BLaER1 treated with 17β-estradiol and CSF1 and Interleukin-3, amounts not matched to agents 10 nM and 100 nM (cell line): ENCODE measurements at regions not wholly inside any gene's neighbourhood (a gene's known extent, or its start where the extent isn't known, plus 50 kb on each side); places are given as distances from the start of the nearest gene placed in this dataset.

Experiments
- H3K27ac ChIP-seq, 11 experiments: shearing (Covaris generic); formaldehyde crosslinking; 2 replicates each; pipeline ENCODE4 v1.8.1; 2022
- H3K27me3 ChIP-seq, 11 experiments: shearing (Covaris generic); formaldehyde crosslinking; 2 replicates each; pipeline ENCODE4 v1.8.1; 2022
- H3K36me3 ChIP-seq, 11 experiments: shearing (Covaris generic); formaldehyde crosslinking; 2 replicates each; pipeline ENCODE4 v1.8.1; 2022
- H3K4me1 ChIP-seq, 10 experiments: shearing (Covaris generic); formaldehyde crosslinking; 2 replicates each; pipeline ENCODE4 v1.8.1; 2022
- H3K4me2 ChIP-seq, 11 experiments: shearing (Covaris generic); formaldehyde crosslinking; 2 replicates each; pipeline ENCODE4 v1.8.1; 2022
- H3K4me3 ChIP-seq, 10 experiments: shearing (Covaris generic); formaldehyde crosslinking; 2 replicates each; pipeline ENCODE4 v1.8.1; 2022
- H3K9ac ChIP-seq, 11 experiments: shearing (Covaris generic); formaldehyde crosslinking; 2 replicates each; pipeline ENCODE4 v1.8.1; 2022
- H3K9me3 ChIP-seq, 11 experiments: shearing (Covaris generic); formaldehyde crosslinking; replicated peaks in 1 of 11; 2 replicates each; pipeline ENCODE4 v1.8.1; 2022
- H4K20me1 ChIP-seq, 11 experiments: shearing (Covaris generic); formaldehyde crosslinking; 2 replicates each; pipeline ENCODE4 v1.8.1; 2022
- Cebpa-rat ChIP-seq, 11 experiments: shearing (Covaris generic); IDR thresholded peaks; 2 replicates each; pipeline ENCODE4 v1.8.1; 2022

- Histone ChIP-seq H3K36me3 (no peaks in the 10 kb centered on the region), H3K4me2 (no peak overlapping the region), H4K20me1 (no peaks in the 10 kb centered on the region), H3K27ac (no peak overlapping the region), H3K4me3 (no peak overlapping the region), H3K4me1 (no peaks in the 10 kb centered on the region), H3K9ac (no peak overlapping the region), H3K27me3 (no peaks in the 10 kb centered on the region), H3K9me3 (no peaks in the 10 kb centered on the region)
- no peak for TF ChIP-seq Cebpa-rat (IDR thresholded peaks at IDR 0.05)
These were observed 659.8 kb upstream of the DIPK2B start for GRCh38 chrX:45860450-45860849.

GRCh38 chrX:45859407-45859806, 658.7 kb upstream of the DIPK2B start:
- H4K20me1 ChIP-seq, result no peaks in the 10 kb centered on the region
- peaks cover 0 to 4% (median 0%) of the 10 kb centered on the region in 10 experiments; a peak in 1 of 20 replicates for H3K4me1 ChIP-seq
- no peak for TF ChIP-seq Cebpa-rat (IDR thresholded peaks at IDR 0.05)
- no peak overlapping the region for H3K9ac ChIP-seq
- H3K4me3 ChIP-seq, result no peak overlapping the region
- H3K9me3 ChIP-seq, result no peaks in the 10 kb centered on the region
- no peak overlapping the region for H3K27ac ChIP-seq
- H3K4me2 ChIP-seq, result no peak overlapping the region
- no peaks in the 10 kb centered on the region for H3K36me3 ChIP-seq
- no peaks in the 10 kb centered on the region for H3K27me3 ChIP-seq

- Histone ChIP-seq H3K27me3 (peaks cover 10 to 37% (median 20%) of the 10 kb centered on the region in 11 experiments; a peak in 21 of 22 replicates), H3K9me3 (peaks cover 8 to 18% (median 16%) of the 10 kb centered on the region in 11 experiments; a peak in 15 of 22 replicates), H3K27ac (no peak overlapping the region), H3K9ac (no peak overlapping the region), H3K36me3 (no peaks in the 10 kb centered on the region), H3K4me2 (no peak overlapping the region), H3K4me1 (peaks cover 0 to 10% (median 0%) of the 10 kb centered on the region in 10 experiments; a peak in 4 of 20 replicates), H3K4me3 (no peak overlapping the region), H4K20me1 (no peaks in the 10 kb centered on the region)
- TF ChIP-seq Cebpa-rat (IDR thresholded peaks at IDR 0.05), result no peak
These were observed 652.2 kb upstream of the DIPK2B start for GRCh38 chrX:45852884-45853283.

- TF ChIP-seq Cebpa-rat (IDR thresholded peaks at IDR 0.05), result no peak
- peaks cover 10 to 37% (median 20%) of the 10 kb centered on the region in 11 experiments; a peak in 21 of 22 replicates for H3K27me3 ChIP-seq
- H3K9me3 ChIP-seq, result peaks cover 8 to 18% (median 16%) of the 10 kb centered on the region in 11 experiments; a peak in 15 of 22 replicates
- peak overlapping the region; percentile 75 to 91 (median 88) for H3K4me2 ChIP-seq
- H4K20me1 ChIP-seq, result no peaks in the 10 kb centered on the region
- H3K27ac ChIP-seq, result no peak overlapping the region; a peak in 1 of 22 replicates
- peak overlapping the region; percentile 50 to 72 (median 66) for H3K4me3 ChIP-seq
- H3K4me1 ChIP-seq, result peaks cover 0 to 10% (median 0%) of the 10 kb centered on the region in 10 experiments; a peak in 4 of 20 replicates
- no peaks in the 10 kb centered on the region for H3K36me3 ChIP-seq
- peak overlapping the region in 9 of 11 experiments; percentile 35 to 72 (median 52); a peak in 14 of 22 replicates for H3K9ac ChIP-seq
These were observed 650.8 kb upstream of the DIPK2B start for GRCh38 chrX:45851434-45851991.

GRCh38 chrX:45850775-45851433, 650.2 kb upstream of the DIPK2B start:
- H3K27ac ChIP-seq, result peak overlapping the region in 1 of 11 experiments; percentile 37; a peak in 2 of 22 replicates
- no peaks in the 10 kb centered on the region for H3K36me3 ChIP-seq
- no peak for TF ChIP-seq Cebpa-rat (IDR thresholded peaks at IDR 0.05)
- H3K4me1 ChIP-seq, result peaks cover 0 to 10% (median 0%) of the 10 kb centered on the region in 10 experiments; a peak in 4 of 20 replicates
- H3K4me2 ChIP-seq, result peak overlapping the region; percentile 75 to 91 (median 88)
- H4K20me1 ChIP-seq, result no peaks in the 10 kb centered on the region
- H3K9ac ChIP-seq, result peak overlapping the region in 10 of 11 experiments; percentile 29 to 72 (median 49); a peak in 16 of 22 replicates
- H3K9me3 ChIP-seq, result peaks cover 8 to 18% (median 16%) of the 10 kb centered on the region in 11 experiments; a peak in 15 of 22 replicates
- H3K4me3 ChIP-seq, result peak overlapping the region; percentile 50 to 72 (median 66)
- peaks cover 10 to 37% (median 20%) of the 10 kb centered on the region in 11 experiments; a peak in 21 of 22 replicates for H3K27me3 ChIP-seq

GRCh38 chrX:45850197-45850774, 649.6 kb upstream of the DIPK2B start:
- peaks cover 0 to 10% (median 0%) of the 10 kb centered on the region in 10 experiments; a peak in 4 of 20 replicates for H3K4me1 ChIP-seq
- peak overlapping the region; percentile 75 to 91 (median 88) for H3K4me2 ChIP-seq
- H3K27me3 ChIP-seq, result peaks cover 10 to 37% (median 20%) of the 10 kb centered on the region in 11 experiments; a peak in 21 of 22 replicates
- H3K9ac ChIP-seq, result peak overlapping the region in 10 of 11 experiments; percentile 29 to 72 (median 49); a peak in 16 of 22 replicates
- H4K20me1 ChIP-seq, result no peaks in the 10 kb centered on the region
- peak overlapping the region; percentile 50 to 72 (median 66) for H3K4me3 ChIP-seq
- H3K27ac ChIP-seq, result peak overlapping the region in 1 of 11 experiments; percentile 37; a peak in 2 of 22 replicates
- no peaks in the 10 kb centered on the region for H3K36me3 ChIP-seq
- H3K9me3 ChIP-seq, result peaks cover 8 to 18% (median 16%) of the 10 kb centered on the region in 11 experiments; a peak in 15 of 22 replicates
- no peak for TF ChIP-seq Cebpa-rat (IDR thresholded peaks at IDR 0.05)

GRCh38 chrX:45849261-45849862, 648.7 kb upstream of the DIPK2B start:
- peak overlapping the region in 9 of 11 experiments; percentile 75 to 91 (median 86); a peak in 16 of 22 replicates for H3K4me2 ChIP-seq
- peaks cover 10 to 37% (median 20%) of the 10 kb centered on the region in 11 experiments; a peak in 21 of 22 replicates for H3K27me3 ChIP-seq
- no peak overlapping the region for H3K9ac ChIP-seq
- no peak for TF ChIP-seq Cebpa-rat (IDR thresholded peaks at IDR 0.05)
- H3K4me1 ChIP-seq, result peaks cover 0 to 10% (median 0%) of the 10 kb centered on the region in 10 experiments; a peak in 3 of 20 replicates
- no peaks in the 10 kb centered on the region for H3K36me3 ChIP-seq
- no peaks in the 10 kb centered on the region for H4K20me1 ChIP-seq
- H3K27ac ChIP-seq, result no peak overlapping the region
- H3K4me3 ChIP-seq, result peak overlapping the region in 3 of 10 experiments; percentile 50 to 63 (median 63); a peak in 3 of 20 replicates
- H3K9me3 ChIP-seq, result peaks cover 8 to 18% (median 16%) of the 10 kb centered on the region in 11 experiments; a peak in 15 of 22 replicates

GRCh38 chrX:45847961-45848360, 647.3 kb upstream of the DIPK2B start:
- Histone ChIP-seq H3K27ac (no peak overlapping the region), H3K36me3 (no peaks in the 10 kb centered on the region), H3K4me1 (peaks cover 0 to 10% (median 0%) of the 10 kb centered on the region in 10 experiments; a peak in 6 of 20 replicates), H3K4me3 (no peak overlapping the region), H3K9ac (no peak overlapping the region), H3K4me2 (no peak overlapping the region), H3K9me3 (peaks cover 8 to 18% (median 16%) of the 10 kb centered on the region in 11 experiments; a peak in 15 of 22 replicates), H3K27me3 (peaks cover 10 to 34% (median 20%) of the 10 kb centered on the region in 11 experiments; a peak in 21 of 22 replicates), H4K20me1 (no peaks in the 10 kb centered on the region)
- TF ChIP-seq Cebpa-rat (IDR thresholded peaks at IDR 0.05), result no peak
